PC-3 (cell line): ENCODE measurements at regions not wholly inside any gene's neighbourhood (a gene's known extent, or its start where the extent isn't known, plus 50 kb on each side); places are given as distances from the start of the nearest gene placed in this dataset.
A peak's percentile ranks its signal among the peaks of the same experiment; 100 is the strongest.

Experiments used
- ATAC-seq: fragments of 200-7000 bp; cut with Tn5 transposase; 2 replicates; pipeline ENCODE4 v1.9.1; 2020; ENCODE audit warnings: mild to moderate bottlenecking, moderate library complexity
- BruUV-seq: library from RNA; stranded (reverse); fragments of 400-500 nt; replicated peaks from 2 replicates; lab custom pipeline; 2021; lab: Mats Ljungman, UMichigan
- CTCF ChIA-PET: fragments of 300-600 bp; sonication (Branson Sonifier 250); formaldehyde crosslinking; loops from one replicate; lab custom pipeline; 2022; ENCODE audit warnings: antibody characterized with exemption; lab: Charles Lee
- POLR2A ChIA-PET: fragments of 300-600 bp; sonication (Branson Sonifier 250); formaldehyde crosslinking; loops from one replicate; lab custom pipeline; 2022; ENCODE audit warnings: antibody characterized with exemption; ENCODE audit not compliant: unreplicated experiment; lab: Charles Lee
- DNase-seq: peaks from one replicate; pipeline ENCODE4 v3.0.0-alpha.2; 2015
- H2AFZ ChIP-seq: fragments of 300-600 bp; sonication (generic); 2 replicates; pipeline ENCODE4 v1.6.0; 2016; ENCODE audit warnings: antibody characterized with exemption, low read length
- H3F3A ChIP-seq: fragments of 300-600 bp; sonication (generic); one replicate; pipeline ENCODE4 v1.6.0; 2017; ENCODE audit warnings: antibody characterized with exemption, low read length, control low read depth, mild to moderate bottlenecking; ENCODE audit not compliant: unreplicated experiment
- H3K27ac ChIP-seq: fragments of 300-600 bp; sonication (generic); 2 replicates; pipeline ENCODE4 v1.5.1; 2016; ENCODE audit warnings: mild to moderate bottlenecking, low read length
- H3K27me3 ChIP-seq: fragments of 300-600 bp; sonication (generic); 2 replicates; pipeline ENCODE4 v1.6.1; 2016; ENCODE audit warnings: low read length, mixed read lengths
- H3K36me3 ChIP-seq: fragments of 300-600 bp; sonication (generic); 2 replicates; pipeline ENCODE4 v1.6.1; 2016; ENCODE audit warnings: low read depth, mixed run types, low read length, mixed read lengths
- H3K4me1 ChIP-seq: fragments of 300-600 bp; sonication (generic); 2 replicates; pipeline ENCODE4 v1.5.1; 2016; ENCODE audit warnings: low read length; ENCODE audit not compliant: insufficient read depth
- H3K4me2 ChIP-seq: fragments of 300-600 bp; sonication (generic); 2 replicates; pipeline ENCODE4 v1.6.0; 2016; ENCODE audit warnings: low read length
- H3K4me3 ChIP-seq: fragments of 300-600 bp; sonication (generic); 2 replicates; pipeline ENCODE4 v1.5.1; 2016; ENCODE audit warnings: mild to moderate bottlenecking, low read length, mixed read lengths
- H3K79me2 ChIP-seq: fragments of 300-600 bp; sonication (generic); 2 replicates; pipeline ENCODE4 v1.6.1; 2017; ENCODE audit warnings: low read length, mixed read lengths
- H3K9ac ChIP-seq: fragments of 300-600 bp; sonication (generic); 2 replicates; pipeline ENCODE4 v1.6.0; 2016; ENCODE audit warnings: mild to moderate bottlenecking, low read length
- H3K9me2 ChIP-seq: fragments of 300-600 bp; sonication (generic); replicated peaks from 2 replicates; pipeline ENCODE4 v1.6.1; 2016; ENCODE audit warnings: mixed run types, low read length, mixed read lengths
- H3K9me3 ChIP-seq: fragments of 300-600 bp; sonication (generic); 2 replicates; pipeline ENCODE4 v1.6.1; 2016; ENCODE audit warnings: low read length, mixed read lengths
- H4K20me1 ChIP-seq: fragments of 300-600 bp; sonication (generic); 2 replicates; pipeline ENCODE4 v1.6.1; 2016; ENCODE audit warnings: low read length, mixed read lengths
- CTCF ChIP-seq: fragments of 300-600 bp; sonication (generic); conservative IDR thresholded peaks from 2 replicates; pipeline ENCODE4 v1.5.1; 2017; ENCODE audit warnings: antibody characterized with exemption, low read depth, mild to moderate bottlenecking, low read length
- EZH2 ChIP-seq: fragments of 300-600 bp; sonication (generic); IDR thresholded peaks from one replicate; pipeline ENCODE4 v1.6.1; 2017; ENCODE audit warnings: antibody characterized with exemption, mild to moderate bottlenecking, low read length; ENCODE audit not compliant: unreplicated experiment
- EZH2phosphoT487 ChIP-seq: fragments of 300-600 bp; sonication (generic); IDR thresholded peaks from 2 replicates; pipeline ENCODE4 v1.6.1; 2018; ENCODE audit warnings: mild to moderate bottlenecking, antibody characterized with exemption, low read length, borderline replicate concordance
- intact Hi-C: fragments of 100-400 bp; cut with micrococcal nuclease; formaldehyde crosslinking; loops from 2 replicates; pipeline ENCODE4 v1.9.0; 2023

- no peaks in the 10 kb centered on the region for H3K79me2 ChIP-seq
- H3K4me2 ChIP-seq = no peak overlapping the region
- H3K36me3 ChIP-seq = no peaks in the 10 kb centered on the region
- H3F3A ChIP-seq = no peaks in the 10 kb centered on the region
- peak; percentile 93 for ATAC-seq
- no peak overlapping the region for H2AFZ ChIP-seq
- H3K4me3 ChIP-seq = no peak overlapping the region
- CTCF ChIA-PET = no interaction called here
- no TSS peak for BruUV-seq
- no peak for TF ChIP-seq EZH2phosphoT487
- no peak for TF ChIP-seq CTCF
- no peak for TF ChIP-seq EZH2
- H3K9me3 ChIP-seq = no peaks in the 10 kb centered on the region
- H3K9me2 ChIP-seq = no peaks in the 10 kb centered on the region
- DNase-seq = peak; percentile 80
- H3K4me1 ChIP-seq = peaks cover 12% of the 10 kb centered on the region
- no peak overlapping the region for H3K9ac ChIP-seq
- no peaks in the 10 kb centered on the region for H4K20me1 ChIP-seq
- no peaks in the 10 kb centered on the region for H3K27me3 ChIP-seq
- peak overlapping the region; percentile 35; the same call in 1 of the 2 replicates for H3K27ac ChIP-seq
- intact Hi-C loops = no loop called here
- POLR2A ChIA-PET = no interaction called here
Observed at GRCh38 chr2:226489775-226490541, 309.7 kb downstream of the IRS1 start.

GRCh38 chr2:226488034-226488433 lies 311.6 kb downstream of the IRS1 start:
- no peak overlapping the region for H3K9ac ChIP-seq
- H3K27ac ChIP-seq = no peak overlapping the region
- no peak overlapping the region for H3K4me3 ChIP-seq
- DNase-seq (no peak), ATAC-seq (no peak)
- H3K36me3 ChIP-seq = no peaks in the 10 kb centered on the region
- no peak overlapping the region for H3K4me2 ChIP-seq
- intact Hi-C loops = no loop called here
- H3K9me2 ChIP-seq = no peaks in the 10 kb centered on the region
- no peaks in the 10 kb centered on the region for H3F3A ChIP-seq
- no peaks in the 10 kb centered on the region for H3K27me3 ChIP-seq
- H3K4me1 ChIP-seq = peaks cover 19% of the 10 kb centered on the region
- H4K20me1 ChIP-seq = no peaks in the 10 kb centered on the region
- H2AFZ ChIP-seq = no peak overlapping the region
- no peaks in the 10 kb centered on the region for H3K9me3 ChIP-seq
- no peaks in the 10 kb centered on the region for H3K79me2 ChIP-seq
- TF ChIP-seq CTCF = no peak
- no peak for TF ChIP-seq EZH2phosphoT487
- no peak for TF ChIP-seq EZH2
- BruUV-seq = no TSS peak
- POLR2A ChIA-PET = no interaction called here
- CTCF ChIA-PET = no interaction called here

DNA sequence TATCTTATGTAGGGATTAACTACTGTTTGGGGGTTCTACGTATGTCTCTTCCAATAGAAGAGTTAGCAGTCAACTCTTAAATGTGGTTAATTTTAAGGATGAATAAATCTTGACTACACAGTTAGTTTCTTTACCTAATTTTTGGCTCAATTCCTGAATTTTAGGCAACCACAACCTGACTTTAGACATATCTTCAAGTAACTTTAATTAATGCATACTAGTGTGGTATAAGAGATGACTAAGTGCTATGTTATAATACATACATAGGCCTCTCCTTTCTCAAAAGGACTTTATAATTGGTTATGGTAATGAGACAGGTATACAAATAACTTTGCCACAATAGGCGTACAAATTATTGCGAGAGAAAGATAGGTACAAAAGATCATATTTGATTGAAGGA lies 312.0 kb downstream of the IRS1 start:
- intact Hi-C loops = no loop called here
- ATAC-seq (no peak), DNase-seq (no peak)
- H3K79me2 ChIP-seq = no peaks in the 10 kb centered on the region
- TF ChIP-seq EZH2 (no peak), CTCF (no peak), EZH2phosphoT487 (no peak)
- no peak overlapping the region for H3K9ac ChIP-seq
- no peak overlapping the region for H3K27ac ChIP-seq
- H2AFZ ChIP-seq = no peak overlapping the region
- ChIA-PET CTCF (no interaction called here), POLR2A (no interaction called here)
- H3F3A ChIP-seq = no peaks in the 10 kb centered on the region
- H3K36me3 ChIP-seq = no peaks in the 10 kb centered on the region
- H4K20me1 ChIP-seq = no peaks in the 10 kb centered on the region
- H3K4me1 ChIP-seq = peaks cover 19% of the 10 kb centered on the region
- H3K27me3 ChIP-seq = no peaks in the 10 kb centered on the region
- H3K9me3 ChIP-seq = no peaks in the 10 kb centered on the region
- H3K9me2 ChIP-seq = no peaks in the 10 kb centered on the region
- no peak overlapping the region for H3K4me3 ChIP-seq
- no peak overlapping the region for H3K4me2 ChIP-seq
- no TSS peak for BruUV-seq
